Fibroblast of villous mesenchyme (primary cell): ENCODE measurements at regions not wholly inside any gene's neighbourhood (a gene's known extent, or its start where the extent isn't known, plus 50 kb on each side); places are given as distances from the start of the nearest gene placed in this dataset.
A peak's percentile ranks its signal among the peaks of the same experiment; 100 is the strongest.

Source experiments
- DNase-seq: peaks from one replicate; pipeline ENCODE4 v3.0.0-alpha.2; 2010; ENCODE audit warnings: low read depth
- H3K4me3 ChIP-seq: 2 replicates; pipeline ENCODE4 v1.5.1; 2011; ENCODE audit warnings: low read depth, mild to moderate bottlenecking, low read length
- CTCF ChIP-seq: IDR thresholded peaks from 2 replicates; pipeline ENCODE4 v1.5.1; 2012; ENCODE audit warnings: low read depth, mild to moderate bottlenecking, low read length; ENCODE audit not compliant: insufficient read depth

- no peak for DNase-seq
- TF ChIP-seq CTCF: no peak
- no peak overlapping the region for H3K4me3 ChIP-seq
These were observed 395.0 kb upstream of the SPOCK3 start for GRCh38 chr4:167629272-167629671.

- no peak overlapping the region for H3K4me3 ChIP-seq
- TF ChIP-seq CTCF: no peak
- DNase-seq: no peak
These were observed 408.0 kb upstream of the SPOCK3 start for GRCh38 chr4:167642250-167642649.

GRCh38 chr4:167645358-167645757, 411.1 kb upstream of the SPOCK3 start:
- TF ChIP-seq CTCF: no peak
- no peak overlapping the region for H3K4me3 ChIP-seq
- DNase-seq: no peak

GRCh38 chr4:167652267-167652666, 418.0 kb upstream of the SPOCK3 start:
- DNase-seq: no peak
- H3K4me3 ChIP-seq: no peak overlapping the region
- TF ChIP-seq CTCF: no peak

- peak overlapping the region; percentile 1 for H3K4me3 ChIP-seq
- DNase-seq: no peak
- no peak for TF ChIP-seq CTCF
These were observed 403.6 kb upstream of the ANXA10 start for GRCh38 chr4:167688660-167689142.

- H3K4me3 ChIP-seq: no peak overlapping the region
- no peak for DNase-seq
- no peak for TF ChIP-seq CTCF
These were observed 389.9 kb upstream of the ANXA10 start for GRCh38 chr4:167702391-167702790.

GRCh38 chr4:167711517-167711916, 380.8 kb upstream of the ANXA10 start:
- no peak for DNase-seq
- TF ChIP-seq CTCF: no peak
- H3K4me3 ChIP-seq: no peak overlapping the region
